ENCODE measurements at regions not wholly inside any gene's neighbourhood (a gene's known extent, or its start where the extent isn't known, plus 50 kb on each side); places are given as distances from the start of the nearest gene placed in this dataset.
"Not testable (repeated sequence)": the region's sequence is repeated elsewhere in the genome, so short reads cannot be mapped to it uniquely, and the experiment has no call there.

- H3K27me3 ChIP-seq (ENCODE audit: control insufficient read depth in 2 of 2, insufficient read depth in 1 of 2, low read length in 1 of 2): no peaks in the 10 kb centered on the region
- WGBS: over 99% methylated on average over 3 of the region's 3 CpGs
- H3K36me3 ChIP-seq (ENCODE audit: control insufficient read depth in 2 of 2, insufficient read depth in 2 of 2, low read length in 1 of 2): no peaks in the 10 kb centered on the region
- H3K4me3 ChIP-seq (ENCODE audit: low read length in 2 of 2): no peak overlapping the region
- peaks cover 0 to 10% of the 10 kb centered on the region in 2 donors for H3K9me3 ChIP-seq (ENCODE audit: control insufficient read depth in 2 of 2, insufficient read depth in 1 of 2, low read length in 1 of 2)
- H3K27ac ChIP-seq (ENCODE audit: low read depth in 1 of 2, low read length in 1 of 2): no peak overlapping the region
- H3K4me1 ChIP-seq (ENCODE audit: control insufficient read depth in 2 of 2, insufficient read depth in 2 of 2, low read length in 2 of 2): no peaks in the 10 kb centered on the region
- DNase-seq (ENCODE audit: low read depth in 6 of 9, low spot score in 9 of 9): no peak
Observed at GRCh38 chr13:44785401-44785800, 203.9 kb downstream of the NUFIP1 start.

DNA sequence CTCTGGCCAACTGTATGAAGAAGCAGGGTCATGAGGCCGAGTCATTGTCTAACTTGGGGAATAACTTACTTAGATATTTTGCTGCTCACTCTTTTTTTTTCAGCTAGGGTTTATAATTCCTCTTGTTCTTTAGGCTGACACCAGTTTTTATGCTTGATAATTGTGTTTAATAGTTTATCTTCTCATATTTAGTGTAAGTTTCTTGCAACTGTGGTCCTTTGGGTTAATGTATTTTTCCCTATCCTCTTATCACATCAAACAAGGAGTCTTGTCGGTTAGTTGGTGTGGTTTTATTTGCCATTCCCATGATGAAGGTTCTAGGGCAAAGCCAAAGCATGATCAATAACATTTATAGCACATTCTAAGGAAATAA, 204.6 kb downstream of the NUFIP1 start:
- H3K27me3 ChIP-seq (ENCODE audit: control insufficient read depth in 2 of 2, insufficient read depth in 1 of 2, low read length in 1 of 2): no peaks in the 10 kb centered on the region
- no peak for DNase-seq (ENCODE audit: low read depth in 6 of 9, low spot score in 9 of 9)
- no peak overlapping the region for H3K27ac ChIP-seq (ENCODE audit: low read depth in 1 of 2, low read length in 1 of 2)
- no peaks in the 10 kb centered on the region for H3K4me1 ChIP-seq (ENCODE audit: control insufficient read depth in 2 of 2, insufficient read depth in 2 of 2, low read length in 2 of 2)
- WGBS: 96% methylated on average over 2 of the region's 2 CpGs
- no peaks in the 10 kb centered on the region for H3K36me3 ChIP-seq (ENCODE audit: control insufficient read depth in 2 of 2, insufficient read depth in 2 of 2, low read length in 1 of 2)
- peaks cover 0 to 4% of the 10 kb centered on the region in 2 donors for H3K9me3 ChIP-seq (ENCODE audit: control insufficient read depth in 2 of 2, insufficient read depth in 1 of 2, low read length in 1 of 2)
- H3K4me3 ChIP-seq (ENCODE audit: low read length in 2 of 2): no peak overlapping the region

GRCh38 chr13:44783994-44784707, 205.1 kb downstream of the NUFIP1 start:
- WGBS: 93% methylated on average over 4 of the region's 4 CpGs
- Histone ChIP-seq H3K4me3 (ENCODE audit: low read length in 2 of 2) (no peak overlapping the region), H3K4me1 (ENCODE audit: control insufficient read depth in 2 of 2, insufficient read depth in 2 of 2, low read length in 2 of 2) (no peaks in the 10 kb centered on the region), H3K36me3 (ENCODE audit: control insufficient read depth in 2 of 2, insufficient read depth in 2 of 2, low read length in 1 of 2) (no peaks in the 10 kb centered on the region), H3K27ac (ENCODE audit: low read depth in 1 of 2, low read length in 1 of 2) (no peak overlapping the region), H3K9me3 (ENCODE audit: control insufficient read depth in 2 of 2, insufficient read depth in 1 of 2, low read length in 1 of 2) (peaks cover 0 to 4% of the 10 kb centered on the region in 2 donors), H3K27me3 (ENCODE audit: control insufficient read depth in 2 of 2, insufficient read depth in 1 of 2, low read length in 1 of 2) (no peaks in the 10 kb centered on the region)
- DNase-seq (ENCODE audit: low read depth in 6 of 9, low spot score in 9 of 9): no peak

DNA sequence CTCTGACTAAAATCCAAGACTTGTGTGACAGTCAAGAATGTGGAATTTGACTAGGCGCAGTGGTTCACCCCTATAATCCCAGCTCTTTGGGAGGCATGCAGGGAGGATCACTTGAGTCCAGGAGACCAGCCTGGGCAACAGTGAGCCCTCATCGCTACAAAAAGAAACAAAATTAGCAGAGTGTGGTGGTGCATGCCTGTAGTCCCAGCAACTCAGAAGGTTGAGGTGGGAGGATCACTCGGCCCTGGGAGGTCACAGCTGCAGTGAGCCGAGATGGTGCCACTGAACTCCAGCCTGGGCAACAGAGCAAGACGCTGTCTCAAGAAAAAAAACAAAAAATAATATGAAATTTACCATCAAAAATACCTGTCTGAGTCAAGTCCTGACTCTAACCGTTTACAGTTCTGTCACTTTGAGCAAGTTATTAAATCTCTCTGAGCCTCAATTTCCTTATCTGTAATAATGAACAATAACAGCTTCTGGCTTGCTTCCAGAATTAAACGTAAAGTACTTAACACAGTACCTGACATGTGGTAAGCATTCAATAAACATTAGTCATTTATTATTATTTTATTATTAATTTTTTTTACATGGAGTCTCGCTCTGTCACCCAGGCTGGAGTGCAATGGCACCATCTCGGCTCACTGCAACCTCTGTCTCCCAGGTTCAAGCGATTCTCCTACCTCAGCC, 204.6 kb upstream of the TSC22D1 start:
- H3K27me3 ChIP-seq (ENCODE audit: control insufficient read depth in 2 of 2, insufficient read depth in 1 of 2, low read length in 1 of 2): no peaks in the 10 kb centered on the region
- no peak for DNase-seq (ENCODE audit: low read depth in 6 of 9, low spot score in 9 of 9)
- no peaks in the 10 kb centered on the region for H3K36me3 ChIP-seq (ENCODE audit: control insufficient read depth in 2 of 2, insufficient read depth in 2 of 2, low read length in 1 of 2)
- no peaks in the 10 kb centered on the region for H3K9me3 ChIP-seq (ENCODE audit: control insufficient read depth in 2 of 2, insufficient read depth in 1 of 2, low read length in 1 of 2)
- H3K4me3 ChIP-seq (ENCODE audit: low read length in 2 of 2): no peak overlapping the region
- 95% methylated on average over 10 of the region's 10 CpGs for WGBS
- no peaks in the 10 kb centered on the region for H3K4me1 ChIP-seq (ENCODE audit: control insufficient read depth in 2 of 2, insufficient read depth in 2 of 2, low read length in 2 of 2)
- no peak overlapping the region for H3K27ac ChIP-seq (ENCODE audit: low read depth in 1 of 2, low read length in 1 of 2)

- no peak overlapping the region for H3K27ac ChIP-seq (ENCODE audit: low read depth in 1 of 2, low read length in 1 of 2)
- DNase-seq (ENCODE audit: low read depth in 6 of 9, low spot score in 9 of 9): no peak
- no peaks in the 10 kb centered on the region for H3K36me3 ChIP-seq (ENCODE audit: control insufficient read depth in 2 of 2, insufficient read depth in 2 of 2, low read length in 1 of 2)
- 84% methylated on average over 9 of the region's 9 CpGs for WGBS
- no peaks in the 10 kb centered on the region for H3K4me1 ChIP-seq (ENCODE audit: control insufficient read depth in 2 of 2, insufficient read depth in 2 of 2, low read length in 2 of 2)
- no peaks in the 10 kb centered on the region for H3K27me3 ChIP-seq (ENCODE audit: control insufficient read depth in 2 of 2, insufficient read depth in 1 of 2, low read length in 1 of 2)
- H3K9me3 ChIP-seq (ENCODE audit: control insufficient read depth in 2 of 2, insufficient read depth in 1 of 2, low read length in 1 of 2): no peaks in the 10 kb centered on the region
- no peak overlapping the region for H3K4me3 ChIP-seq (ENCODE audit: low read length in 2 of 2)
Observed at GRCh38 chr13:44778761-44779484, 202.8 kb upstream of the TSC22D1 start.

- H3K4me3 ChIP-seq (ENCODE audit: low read length in 2 of 2); H3K4me1 ChIP-seq (ENCODE audit: control insufficient read depth in 2 of 2, insufficient read depth in 2 of 2, low read length in 2 of 2); DNase-seq (ENCODE audit: low read depth in 6 of 9, low spot score in 9 of 9); H3K36me3 ChIP-seq (ENCODE audit: control insufficient read depth in 2 of 2, insufficient read depth in 2 of 2, low read length in 1 of 2); H3K27ac ChIP-seq (ENCODE audit: low read depth in 1 of 2, low read length in 1 of 2); H3K9me3 ChIP-seq (ENCODE audit: control insufficient read depth in 2 of 2, insufficient read depth in 1 of 2, low read length in 1 of 2); H3K27me3 ChIP-seq (ENCODE audit: control insufficient read depth in 2 of 2, insufficient read depth in 1 of 2, low read length in 1 of 2): not testable (repeated sequence)
- WGBS: 96% methylated on average over 3 of the region's 3 CpGs
Observed at GRCh38 chr13:44775290-44775689, 199.2 kb upstream of the TSC22D1 start.

- 98% methylated on average over 5 of the region's 5 CpGs for WGBS
- Histone ChIP-seq H3K36me3 (ENCODE audit: control insufficient read depth in 2 of 2, insufficient read depth in 2 of 2, low read length in 1 of 2) (no peaks in the 10 kb centered on the region), H3K27me3 (ENCODE audit: control insufficient read depth in 2 of 2, insufficient read depth in 1 of 2, low read length in 1 of 2) (no peaks in the 10 kb centered on the region), H3K4me1 (ENCODE audit: control insufficient read depth in 2 of 2, insufficient read depth in 2 of 2, low read length in 2 of 2) (peaks cover 0 to 7% of the 10 kb centered on the region in 2 donors), H3K9me3 (ENCODE audit: control insufficient read depth in 2 of 2, insufficient read depth in 1 of 2, low read length in 1 of 2) (no peaks in the 10 kb centered on the region), H3K27ac (ENCODE audit: low read depth in 1 of 2, low read length in 1 of 2) (no peak overlapping the region), H3K4me3 (ENCODE audit: low read length in 2 of 2) (no peak overlapping the region)
- no peak for DNase-seq (ENCODE audit: low read depth in 6 of 9, low spot score in 9 of 9)
Observed at GRCh38 chr13:44770951-44771350, 194.8 kb upstream of the TSC22D1 start.

- Histone ChIP-seq H3K27ac (ENCODE audit: low read depth in 1 of 2, low read length in 1 of 2) (no peak overlapping the region), H3K27me3 (ENCODE audit: control insufficient read depth in 2 of 2, insufficient read depth in 1 of 2, low read length in 1 of 2) (no peaks in the 10 kb centered on the region), H3K4me3 (ENCODE audit: low read length in 2 of 2) (no peak overlapping the region), H3K4me1 (ENCODE audit: control insufficient read depth in 2 of 2, insufficient read depth in 2 of 2, low read length in 2 of 2) (peaks cover 0 to 7% of the 10 kb centered on the region in 2 donors), H3K36me3 (ENCODE audit: control insufficient read depth in 2 of 2, insufficient read depth in 2 of 2, low read length in 1 of 2) (no peaks in the 10 kb centered on the region), H3K9me3 (ENCODE audit: control insufficient read depth in 2 of 2, insufficient read depth in 1 of 2, low read length in 1 of 2) (no peaks in the 10 kb centered on the region)
- WGBS: 75% methylated on average over 3 of the region's 3 CpGs
- no peak for DNase-seq (ENCODE audit: low read depth in 6 of 9, low spot score in 9 of 9)
Observed at GRCh38 chr13:44769686-44770085, 193.6 kb upstream of the TSC22D1 start.
